H1 (cell line): ENCODE measurements at regions not wholly inside any gene's neighbourhood (a gene's known extent, or its start where the extent isn't known, plus 50 kb on each side); places are given as distances from the start of the nearest gene placed in this dataset.

ENCODE experiments used
- CTCF ChIA-PET: fragments of 300-600 bp; sonication (Branson Sonifier 250); formaldehyde crosslinking; loops from one replicate; lab custom pipeline; 2021; ENCODE audit not compliant: partially characterized antibody; lab: Charles Lee
- POLR2A ChIA-PET: fragments of 300-600 bp; sonication (Branson Sonifier 250); formaldehyde crosslinking; loops from one replicate; lab custom pipeline; 2021; ENCODE audit warnings: inconsistent platforms; ENCODE audit not compliant: partially characterized antibody; lab: Charles Lee
- DNase-seq, 2 experiments: peaks; one replicate each; pipeline versions ENCODE4 v3.0.0 to v3.0.0-alpha.2; 2010 to 2022; ENCODE audit warnings: low spot score in 2 of 2, low read depth in 1 of 2, mixed read lengths in 1 of 2
- FAIRE-seq: peaks from 2 replicates; lab custom pipeline; 2011; peaks lifted over from hg19 to GRCh38; lab: Jason Lieb, UNC
- H2AFZ ChIP-seq: 2 replicates; pipeline ENCODE4 v1.8.1; 2012; ENCODE audit warnings: low read length, inconsistent platforms
- H2AK5ac ChIP-seq: 2 replicates; pipeline ENCODE4 v1.6.1; 2013; ENCODE audit warnings: low read depth, low read length
- H2BK120ac ChIP-seq: replicated peaks from 2 replicates; pipeline ENCODE3; 2013; ENCODE audit warnings: low read depth, low read length, inconsistent platforms
- H2BK12ac ChIP-seq: 2 replicates; pipeline ENCODE4 v1.6.1; 2013; ENCODE audit warnings: low read depth, low read length
- H2BK15ac ChIP-seq: 2 replicates; pipeline ENCODE4 v1.6.1; 2013; ENCODE audit warnings: low read length
- H2BK20ac ChIP-seq: 2 replicates; pipeline ENCODE4 v1.6.1; 2013; ENCODE audit warnings: low read length
- H2BK5ac ChIP-seq: 2 replicates; pipeline ENCODE4 v1.6.1; 2013; ENCODE audit warnings: low read depth, low read length
- H3K14ac ChIP-seq: 2 replicates; pipeline ENCODE4 v1.6.1; 2013; ENCODE audit warnings: inconsistent platforms; ENCODE audit not compliant: insufficient read length
- H3K18ac ChIP-seq: 2 replicates; pipeline ENCODE4 v1.6.1; 2013; ENCODE audit warnings: low read length; ENCODE audit errors: extremely low read depth
- H3K23ac ChIP-seq: 2 replicates; pipeline ENCODE4 v1.6.1; 2013; ENCODE audit warnings: inconsistent platforms; ENCODE audit not compliant: insufficient read length
- H3K23me2 ChIP-seq: 2 replicates; pipeline ENCODE4 v1.6.1; 2013; ENCODE audit warnings: low read depth, low read length
- H3K27ac ChIP-seq: 2 replicates; pipeline ENCODE4 v1.6.1; 2011; ENCODE audit warnings: low read depth, low read length, inconsistent platforms
- H3K27me3 ChIP-seq, 4 experiments: replicated peaks in 1 of 4; 1 replicate in 1 of 4; 2 replicates in 3 of 4; pipeline versions ENCODE4 v1.6.1 to v1.8.1; 2011 to 2013; ENCODE audit warnings: low read length in 3 of 4, mild to moderate bottlenecking in 3 of 4, inconsistent platforms in 2 of 4, mixed read lengths in 2 of 4, moderate library complexity in 1 of 4; ENCODE audit not compliant: control insufficient read depth in 3 of 4, insufficient read depth in 3 of 4; ENCODE audit errors: extremely low read depth in 1 of 4
- H3K36me3 ChIP-seq, 4 experiments: 2 replicates each; pipeline versions ENCODE4 v1.6.1 to v1.8.1; 2011 to 2013; ENCODE audit warnings: mild to moderate bottlenecking in 4 of 4, low read length in 3 of 4, moderate library complexity in 2 of 4, control low read depth in 1 of 4, inconsistent platforms in 1 of 4; ENCODE audit not compliant: insufficient read depth in 4 of 4, control insufficient read depth in 2 of 4
- H3K4ac ChIP-seq: replicated peaks from 2 replicates; pipeline ENCODE3; 2013; ENCODE audit warnings: low read length, low read depth, mixed read lengths, inconsistent platforms; ENCODE audit not compliant: insufficient read length
- H3K4me1 ChIP-seq, 4 experiments: replicated peaks in 1 of 4; 1 replicate in 1 of 4; 2 replicates in 3 of 4; pipeline versions ENCODE4 v1.6.1 to v1.8.1; 2011 to 2013; ENCODE audit warnings: low read length in 3 of 4, inconsistent platforms in 2 of 4, mixed read lengths in 1 of 4; ENCODE audit not compliant: insufficient read depth in 4 of 4, control insufficient read depth in 3 of 4
- H3K4me2 ChIP-seq, 2 experiments: 2 replicates each; pipeline versions ENCODE4 v1.6.1 to v1.8.1; 2011 to 2013; ENCODE audit warnings: low read depth in 2 of 2, low read length in 2 of 2, control low read depth in 1 of 2, inconsistent platforms in 1 of 2, mild to moderate bottlenecking in 1 of 2; ENCODE audit not compliant: insufficient read depth in 1 of 2
- H3K4me3 ChIP-seq, 4 experiments: fragments of 200-600, 300-600 bp in 1 of 4; sonication (generic), shearing (Covaris generic), sonication (Bioruptor Twin) in 1 of 4; 2 replicates each; pipeline versions ENCODE4 v1.5.1 to v1.8.1; 2011 to 2016; ENCODE audit warnings: low read length in 4 of 4, low read depth in 3 of 4, control low read depth in 2 of 4, inconsistent platforms in 2 of 4, mild to moderate bottlenecking in 2 of 4, mixed read lengths in 1 of 4, moderate library complexity in 1 of 4; ENCODE audit not compliant: insufficient read depth in 2 of 4; ENCODE audit errors: extremely low read depth in 1 of 4
- H3K56ac ChIP-seq: replicated peaks from 2 replicates; pipeline ENCODE3; 2013; ENCODE audit warnings: low read depth, mild to moderate bottlenecking, mixed read lengths, low read length, inconsistent platforms; ENCODE audit not compliant: insufficient read length
- H3K79me1 ChIP-seq: 2 replicates; pipeline ENCODE4 v1.6.1; 2013; ENCODE audit warnings: low read depth, low read length, control low read depth
- H3K79me2 ChIP-seq, 2 experiments: 2 replicates each; pipeline versions ENCODE4 v1.6.1 to v1.8.1; 2012 to 2013; ENCODE audit warnings: low read length in 2 of 2, mild to moderate bottlenecking in 2 of 2, inconsistent platforms in 1 of 2; ENCODE audit not compliant: insufficient read depth in 2 of 2, control insufficient read depth in 1 of 2
- H3K9ac ChIP-seq, 4 experiments: replicated peaks in 1 of 4; 1 replicate in 1 of 4; 2 replicates in 3 of 4; pipeline versions ENCODE4 v1.6.1 to v1.8.1; 2011 to 2013; ENCODE audit warnings: low read depth in 3 of 4, low read length in 3 of 4, control low read depth in 2 of 4, mild to moderate bottlenecking in 2 of 4, moderate library complexity in 2 of 4, inconsistent platforms in 1 of 4; ENCODE audit errors: extremely low read depth in 1 of 4
- H3K9me3 ChIP-seq, 2 experiments: 2 replicates each; pipeline versions ENCODE4 v1.6.1 to v1.8.1; 2012 to 2013; ENCODE audit warnings: mild to moderate bottlenecking in 2 of 2, moderate library complexity in 2 of 2, control low read depth in 1 of 2, inconsistent platforms in 1 of 2, low read depth in 1 of 2, low read length in 1 of 2, mixed read lengths in 1 of 2; ENCODE audit not compliant: insufficient read depth in 2 of 2
- H4K20me1 ChIP-seq, 2 experiments: replicated peaks in 1 of 2; 2 replicates each; pipeline versions ENCODE3 to v1.8.1; 2011 to 2013; ENCODE audit warnings: inconsistent platforms in 2 of 2, low read length in 2 of 2, mild to moderate bottlenecking in 1 of 2; ENCODE audit not compliant: insufficient read depth in 2 of 2, control insufficient read depth in 1 of 2
- H4K5ac ChIP-seq: 2 replicates; pipeline ENCODE4 v1.6.1; 2013; ENCODE audit warnings: low read length, low read depth, mixed read lengths, inconsistent platforms; ENCODE audit not compliant: insufficient read length
- H4K8ac ChIP-seq: 2 replicates; pipeline ENCODE4 v1.8.0; 2013; ENCODE audit warnings: mild to moderate bottlenecking, moderate library complexity, low read length, inconsistent platforms; ENCODE audit not compliant: insufficient read depth; ENCODE audit errors: extremely low read depth
- H4K91ac ChIP-seq: replicated peaks from 2 replicates; pipeline ENCODE3; 2013; ENCODE audit warnings: low read length, mixed read lengths, inconsistent platforms; ENCODE audit not compliant: insufficient read length
- CHD1 ChIP-seq: IDR thresholded peaks from 2 replicates; pipeline ENCODE4 v1.6.1; 2012; ENCODE audit warnings: low read depth, low read length, improper control_type of control experiment
- CTBP2 ChIP-seq: IDR thresholded peaks from 2 replicates; pipeline ENCODE4 v1.7.0; 2011; ENCODE audit warnings: borderline replicate concordance, mild to moderate bottlenecking, moderate library complexity, mixed read lengths, low read length; ENCODE audit not compliant: insufficient read depth, insufficient read length
- EZH2 ChIP-seq: fragments of 200-600 bp; sonication (generic); IDR thresholded peaks from 2 replicates; pipeline ENCODE4 v1.7.1; 2012; ENCODE audit warnings: low read depth, mild to moderate bottlenecking, moderate library complexity, low read length, inconsistent platforms; ENCODE audit not compliant: severe bottlenecking
- FOSL1 ChIP-seq: IDR thresholded peaks from 2 replicates; pipeline ENCODE4 v1.6.1; 2011; ENCODE audit warnings: mild to moderate bottlenecking, low read depth, low read length, moderate library complexity; ENCODE audit not compliant: insufficient read depth
- HDAC6 ChIP-seq: IDR thresholded peaks from one replicate; pipeline ENCODE4 v1.7.1; 2012; ENCODE audit warnings: low read depth, mild to moderate bottlenecking, inconsistent platforms, low read length, moderate library complexity
- JUND ChIP-seq: IDR thresholded peaks from 2 replicates; pipeline ENCODE4 v1.6.1; 2011; ENCODE audit warnings: mild to moderate bottlenecking, improper control_type of control experiment, low read length
- MAFK ChIP-seq: IDR thresholded peaks from 2 replicates; pipeline ENCODE4 v1.6.1; 2012; ENCODE audit warnings: low read depth, mild to moderate bottlenecking, improper control_type of control experiment, low read length
- POU5F1 ChIP-seq: IDR thresholded peaks from 2 replicates; pipeline ENCODE4 v1.6.1; 2011; ENCODE audit warnings: low read depth, mild to moderate bottlenecking, low read length, moderate library complexity
- RNF2 ChIP-seq: fragments of 200-900, 300-1000 bp; sonication (generic); IDR thresholded peaks from 2 replicates; pipeline ENCODE4 v1.7.1; 2016; ENCODE audit warnings: borderline replicate concordance, low read depth, mild to moderate bottlenecking, antibody characterized with exemption, low read length; ENCODE audit not compliant: poor library complexity, severe bottlenecking; ENCODE audit errors: missing control alignments
- SIRT6 ChIP-seq: IDR thresholded peaks from one replicate; pipeline ENCODE4 v1.7.1; 2012; ENCODE audit warnings: low read length, inconsistent platforms
- TAF7 ChIP-seq: optimal IDR thresholded peaks from 2 replicates; pipeline ENCODE3; 2011; ENCODE audit warnings: low read depth, mild to moderate bottlenecking, inconsistent platforms, low read length, moderate library complexity, borderline replicate concordance
- WGBS, 2 experiments: shearing (Covaris generic) in 1 of 2; methylation state at CpG; one replicate each; pipeline versions ENCODE4 v1.1.6 to v1.1.7; 2013 to 2015; ENCODE audit warnings: low lambda C conversion rate in 2 of 2, mixed read lengths in 2 of 2, inconsistent platforms in 1 of 2, low coverage in 1 of 2, missing lambda C conversion rate in 1 of 2; ENCODE audit not compliant: insufficient replicate concordance in 2 of 2, insufficient coverage in 1 of 2, insufficient read length in 1 of 2; ENCODE audit errors: extremely low coverage in 1 of 2, missing lambda C conversion rate in 1 of 2; 5-methylcytosine and 5-hydroxymethylcytosine counted together
- TF ChIP-seq, protein P1 (sequence below), 3 experiments: IDR thresholded peaks; 1 replicate in 2 of 3; 2 replicates in 1 of 3; pipeline versions ENCODE4 v1.5.1 to v1.6.1; 2011; ENCODE audit warnings: low read length in 3 of 3, mild to moderate bottlenecking in 3 of 3, inconsistent platforms in 2 of 3, low read depth in 1 of 3, moderate library complexity in 1 of 3; ENCODE audit not compliant: insufficient read depth in 1 of 3; ENCODE audit errors: control extremely low read depth in 1 of 3

DNA sequence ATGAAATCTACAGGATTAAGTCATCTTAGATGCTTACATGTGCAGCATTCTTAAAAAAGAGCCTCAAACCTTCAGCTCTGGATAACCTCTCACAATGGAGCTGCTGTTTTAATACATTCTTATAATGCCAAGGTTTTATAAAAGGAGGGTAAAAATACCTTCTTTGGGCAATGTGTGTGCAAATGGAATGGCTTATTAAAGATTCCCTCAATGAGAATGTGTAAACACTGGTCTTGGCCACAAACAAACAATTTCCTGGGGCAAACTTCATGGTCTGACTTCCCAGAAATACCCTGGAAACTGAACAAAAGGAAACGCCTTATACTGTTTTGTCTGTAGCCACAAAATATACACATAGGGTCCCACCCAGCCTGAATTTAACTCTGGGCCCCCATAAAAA, 148.6 kb upstream of the INTU start:
- no peak overlapping the region for H2BK5ac ChIP-seq
- POLR2A ChIA-PET: no interaction called here
- no peak overlapping the region for H3K4me2 ChIP-seq
- 80% methylated on average over 1 of the region's 1 CpG; no CpG with 5 or more reads in 1 of the 2 experiments for WGBS, 2 experiments
- no peaks in the 10 kb centered on the region for H3K36me3 ChIP-seq
- no peak overlapping the region for H3K9ac ChIP-seq
- no peak overlapping the region for H2BK12ac ChIP-seq
- H3K27me3 ChIP-seq: no peaks in the 10 kb centered on the region
- no peak overlapping the region for H4K5ac ChIP-seq
- no peak overlapping the region for H3K27ac ChIP-seq
- no peak overlapping the region for H4K91ac ChIP-seq
- no peak overlapping the region for H2BK15ac ChIP-seq
- H2BK120ac ChIP-seq: no peak overlapping the region
- H4K8ac ChIP-seq: no peak overlapping the region
- H3K4me3 ChIP-seq: no peak overlapping the region
- H3K79me2 ChIP-seq: no peaks in the 10 kb centered on the region
- no peak overlapping the region for H2AK5ac ChIP-seq
- no peaks in the 10 kb centered on the region for H4K20me1 ChIP-seq
- CTCF ChIA-PET: interaction anchor here (1.0 kb wide), 1 partner anchor 11 kb away, joined by 3 read pairs; no protein-coding TSS in a partner anchor
- H3K56ac ChIP-seq: no peak overlapping the region
- no peak for DNase-seq
- no peak overlapping the region for H2AFZ ChIP-seq
- no peak overlapping the region for H3K23ac ChIP-seq
- H3K23me2 ChIP-seq: no peaks in the 10 kb centered on the region
- H3K14ac ChIP-seq: no peak overlapping the region
- no peaks in the 10 kb centered on the region for H3K9me3 ChIP-seq
- peaks cover 0 to 5% (median 0%) of the 10 kb centered on the region in 4 experiments; a peak in 1 of 7 replicates for H3K4me1 ChIP-seq
- no peak overlapping the region for H2BK20ac ChIP-seq
- H3K79me1 ChIP-seq: no peaks in the 10 kb centered on the region
- H3K4ac ChIP-seq: no peak overlapping the region
- no peak for FAIRE-seq
- no peak overlapping the region for H3K18ac ChIP-seq
- TF ChIP-seq JUND (no peak), HDAC6 (no peak), EZH2 (no peak), TAF7 (no peak), MAFK (no peak), RNF2 (no peak), CTBP2 (no peak), FOSL1 (no peak), SIRT6 (no peak), POU5F1 (no peak), CHD1 (no peak)
- TF ChIP-seq, protein P1, sequence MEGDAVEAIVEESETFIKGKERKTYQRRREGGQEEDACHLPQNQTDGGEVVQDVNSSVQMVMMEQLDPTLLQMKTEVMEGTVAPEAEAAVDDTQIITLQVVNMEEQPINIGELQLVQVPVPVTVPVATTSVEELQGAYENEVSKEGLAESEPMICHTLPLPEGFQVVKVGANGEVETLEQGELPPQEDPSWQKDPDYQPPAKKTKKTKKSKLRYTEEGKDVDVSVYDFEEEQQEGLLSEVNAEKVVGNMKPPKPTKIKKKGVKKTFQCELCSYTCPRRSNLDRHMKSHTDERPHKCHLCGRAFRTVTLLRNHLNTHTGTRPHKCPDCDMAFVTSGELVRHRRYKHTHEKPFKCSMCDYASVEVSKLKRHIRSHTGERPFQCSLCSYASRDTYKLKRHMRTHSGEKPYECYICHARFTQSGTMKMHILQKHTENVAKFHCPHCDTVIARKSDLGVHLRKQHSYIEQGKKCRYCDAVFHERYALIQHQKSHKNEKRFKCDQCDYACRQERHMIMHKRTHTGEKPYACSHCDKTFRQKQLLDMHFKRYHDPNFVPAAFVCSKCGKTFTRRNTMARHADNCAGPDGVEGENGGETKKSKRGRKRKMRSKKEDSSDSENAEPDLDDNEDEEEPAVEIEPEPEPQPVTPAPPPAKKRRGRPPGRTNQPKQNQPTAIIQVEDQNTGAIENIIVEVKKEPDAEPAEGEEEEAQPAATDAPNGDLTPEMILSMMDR (IDR thresholded peaks at IDR 0.05; ENCODE audit: control extremely low read depth in 1 of 3, insufficient read depth in 1 of 3, low read depth in 1 of 3, low read length in 3 of 3): no peak
